IMR-90 (cell line): ENCODE measurements at regions not wholly inside any gene's neighbourhood (a gene's known extent, or its start where the extent isn't known, plus 50 kb on each side); places are given as distances from the start of the nearest gene placed in this dataset.

Experiments
- ATAC-seq: fragments of 200-7000 bp; cut with Tn5 transposase; 2 replicates; pipeline ENCODE4 v1.9.1; 2020; ENCODE audit warnings: low read depth, mild to moderate bottlenecking, moderate library complexity
- BruUV-seq: library from RNA; stranded (reverse); fragments of 400-500 nt; replicated peaks from 2 replicates; lab custom pipeline; 2021; lab: Mats Ljungman, UMichigan
- CTCF ChIA-PET: fragments of 300-600 bp; formaldehyde crosslinking; extraction: SDS; loops from one replicate; lab custom pipeline; 2021; ENCODE audit warnings: antibody characterized with exemption; lab: Yijun Ruan, JAX
- POLR2A ChIA-PET: fragments of 300-600 bp; sonication (Branson Sonifier 250); formaldehyde crosslinking; loops from one replicate; lab custom pipeline; 2022; ENCODE audit warnings: antibody characterized with exemption; ENCODE audit not compliant: unreplicated experiment; lab: Charles Lee
- DNase-seq: peaks from one replicate; pipeline ENCODE4 v3.0.0; 2013
- H2AFZ ChIP-seq: replicated peaks from 2 replicates; pipeline ENCODE3; 2013; ENCODE audit warnings: low read length, mild to moderate bottlenecking; ENCODE audit not compliant: poor library complexity
- H2AK5ac ChIP-seq: 2 replicates; pipeline ENCODE4 v1.6.1; 2013; ENCODE audit warnings: low read depth, low read length, inconsistent platforms
- H2AK9ac ChIP-seq: replicated peaks from 2 replicates; pipeline ENCODE3; 2013; ENCODE audit warnings: mild to moderate bottlenecking, low read depth, low read length, moderate library complexity; ENCODE audit not compliant: poor library complexity
- H2BK120ac ChIP-seq: 2 replicates; pipeline ENCODE4 v1.6.1; 2013; ENCODE audit warnings: low read depth, low read length, inconsistent platforms
- H2BK15ac ChIP-seq: 3 replicates; pipeline ENCODE4 v1.6.1; 2013; ENCODE audit warnings: low read depth, low read length, inconsistent platforms
- H2BK20ac ChIP-seq: 2 replicates; pipeline ENCODE4 v1.6.1; 2013; ENCODE audit warnings: low read depth, mild to moderate bottlenecking, inconsistent platforms, low read length, moderate library complexity
- H2BK5ac ChIP-seq: 2 replicates; pipeline ENCODE4 v1.6.1; 2013; ENCODE audit warnings: mild to moderate bottlenecking, low read depth, low read length, inconsistent platforms; ENCODE audit not compliant: poor library complexity, severe bottlenecking
- H3K14ac ChIP-seq: replicated peaks from 2 replicates; pipeline ENCODE4 v1.6.1; 2013; ENCODE audit warnings: low read depth, low read length, inconsistent platforms
- H3K18ac ChIP-seq: 2 replicates; pipeline ENCODE4 v1.6.1; 2013; ENCODE audit warnings: low read depth, low read length, control low read depth
- H3K23ac ChIP-seq: 2 replicates; pipeline ENCODE4 v1.6.1; 2013; ENCODE audit warnings: low read depth, low read length, inconsistent platforms
- H3K27ac ChIP-seq: 2 replicates; pipeline ENCODE4 v1.5.1; 2013; ENCODE audit warnings: mild to moderate bottlenecking, control low read depth, low read length; ENCODE audit not compliant: insufficient read depth
- H3K27me3 ChIP-seq: 2 replicates; pipeline ENCODE4 v1.6.1; 2013; ENCODE audit warnings: low read length; ENCODE audit not compliant: control insufficient read depth, insufficient read depth
- H3K36me3 ChIP-seq: 2 replicates; pipeline ENCODE4 v1.6.1; 2013; ENCODE audit warnings: low read length, mixed read lengths; ENCODE audit not compliant: control insufficient read depth, insufficient read depth
- H3K4ac ChIP-seq: 2 replicates; pipeline ENCODE4 v1.6.1; 2013; ENCODE audit warnings: low read depth, low read length, inconsistent platforms
- H3K4me1 ChIP-seq: 2 replicates; pipeline ENCODE4 v1.6.1; 2013; ENCODE audit warnings: low read length, mixed read lengths; ENCODE audit not compliant: control insufficient read depth, insufficient read depth
- H3K4me2 ChIP-seq: 2 replicates; pipeline ENCODE4 v1.6.1; 2013; ENCODE audit warnings: low read depth, mild to moderate bottlenecking, control low read depth, low read length, moderate library complexity
- H3K4me3 ChIP-seq: 2 replicates; pipeline ENCODE4 v1.5.1; 2013; ENCODE audit warnings: low read depth, mild to moderate bottlenecking, control low read depth, low read length, moderate library complexity; ENCODE audit not compliant: insufficient read depth
- H3K56ac ChIP-seq: 2 replicates; pipeline ENCODE4 v1.6.1; 2013; ENCODE audit warnings: low read length, inconsistent platforms; ENCODE audit not compliant: insufficient read depth; ENCODE audit errors: extremely low read depth
- H3K79me1 ChIP-seq, 2 experiments: 2 replicates each; pipeline ENCODE4 v1.6.1; 2013; ENCODE audit warnings: low read length in 2 of 2, inconsistent platforms in 1 of 2, low read depth in 1 of 2
- H3K9ac ChIP-seq: 2 replicates; pipeline ENCODE4 v1.6.1; 2013; ENCODE audit warnings: low read depth, low read length, control low read depth
- H3K9me1 ChIP-seq: 2 replicates; pipeline ENCODE4 v1.6.1; 2013; ENCODE audit warnings: low read length, inconsistent platforms; ENCODE audit not compliant: insufficient read depth
- H3K9me3 ChIP-seq: 2 replicates; pipeline ENCODE4 v1.6.1; 2013; ENCODE audit warnings: low read length; ENCODE audit not compliant: control insufficient read depth, insufficient read depth
- H4K20me1 ChIP-seq: 2 replicates; pipeline ENCODE4 v1.6.1; 2013; ENCODE audit warnings: low read length, inconsistent platforms; ENCODE audit not compliant: insufficient read depth
- H4K5ac ChIP-seq: 2 replicates; pipeline ENCODE4 v1.6.1; 2013; ENCODE audit warnings: mild to moderate bottlenecking, low read depth, low read length, control low read depth
- H4K8ac ChIP-seq, 2 experiments: 2 replicates each; pipeline ENCODE4 v1.6.1; 2013; ENCODE audit warnings: low read depth in 2 of 2, low read length in 2 of 2, control low read depth in 1 of 2, inconsistent platforms in 1 of 2
- H4K91ac ChIP-seq: 2 replicates; pipeline ENCODE4 v1.6.1; 2013; ENCODE audit warnings: low read depth, low read length, inconsistent platforms; ENCODE audit not compliant: insufficient read depth
- BHLHE40 ChIP-seq: fragments of 150-350 bp; IDR thresholded peaks from 2 replicates; pipeline ENCODE4 v1.6.1; 2016; ENCODE audit warnings: mild to moderate bottlenecking, low read depth, low read length
- CEBPB ChIP-seq: IDR thresholded peaks from 2 replicates; pipeline ENCODE4 v1.6.1; 2012; ENCODE audit warnings: low read depth, low read length, improper control_type of control experiment
- CHD1 ChIP-seq: IDR thresholded peaks from 2 replicates; pipeline ENCODE4 v1.6.1; 2012; ENCODE audit warnings: low read depth, low read length, improper control_type of control experiment
- CTCF ChIP-seq: conservative IDR thresholded peaks from 2 replicates; pipeline ENCODE4 v1.5.1; 2012; ENCODE audit warnings: mild to moderate bottlenecking, low read depth, low read length, improper control_type of control experiment
- ELK1 ChIP-seq: fragments of 150-350 bp; IDR thresholded peaks from 2 replicates; pipeline ENCODE4 v1.6.1; 2016; ENCODE audit warnings: low read depth, mild to moderate bottlenecking, low read length, moderate library complexity, borderline replicate concordance
- FOS ChIP-seq: fragments of 150-350 bp; IDR thresholded peaks from 2 replicates; pipeline ENCODE4 v1.6.1; 2016; ENCODE audit warnings: low read depth, low read length
- MAFK ChIP-seq: IDR thresholded peaks from 2 replicates; pipeline ENCODE4 v1.6.1; 2012; ENCODE audit warnings: low read depth, low read length, improper control_type of control experiment
- MAZ ChIP-seq: IDR thresholded peaks from 2 replicates; pipeline ENCODE4 v1.6.1; 2012; ENCODE audit warnings: low read depth, mild to moderate bottlenecking, low read length, improper control_type of control experiment, moderate library complexity, borderline replicate concordance
- MXI1 ChIP-seq: IDR thresholded peaks from 2 replicates; pipeline ENCODE4 v1.6.1; 2012; ENCODE audit warnings: low read depth, mild to moderate bottlenecking, low read length, moderate library complexity, borderline replicate concordance
- NFE2L2 ChIP-seq: fragments of 150-350 bp; IDR thresholded peaks from 2 replicates; pipeline ENCODE4 v1.6.1; 2016; ENCODE audit warnings: low read depth, mild to moderate bottlenecking, low read length
- RAD21 ChIP-seq: IDR thresholded peaks from 2 replicates; pipeline ENCODE4 v1.6.1; 2012; ENCODE audit warnings: low read length, improper control_type of control experiment
- RCOR1 ChIP-seq: IDR thresholded peaks from 2 replicates; pipeline ENCODE4 v1.6.1; 2012; ENCODE audit warnings: mild to moderate bottlenecking, low read length, improper control_type of control experiment; ENCODE audit not compliant: insufficient replicate concordance
- RFX5 ChIP-seq: IDR thresholded peaks from 2 replicates; pipeline ENCODE4 v1.8.0; 2012; ENCODE audit warnings: low read depth, mild to moderate bottlenecking, low read length, moderate library complexity
- SMC3 ChIP-seq: fragments of 150-350 bp; IDR thresholded peaks from 2 replicates; pipeline ENCODE4 v1.6.1; 2016; ENCODE audit warnings: low read depth, mild to moderate bottlenecking, antibody characterized with exemption, low read length, moderate library complexity
- USF2 ChIP-seq: fragments of 150-350 bp; IDR thresholded peaks from 2 replicates; pipeline ENCODE4 v1.6.1; 2017; ENCODE audit warnings: mild to moderate bottlenecking, antibody characterized with exemption, low read length, low read depth
- WGBS, 2 experiments: methylation state at CpG; one replicate each; pipeline versions ENCODE4 v1.1.5 to v1.1.7; 2013; ENCODE audit warnings: missing lambda C conversion rate in 2 of 2; ENCODE audit not compliant: insufficient read length in 1 of 2; ENCODE audit errors: extremely low coverage in 2 of 2; 5-methylcytosine and 5-hydroxymethylcytosine counted together
- dilution Hi-C: fragments of 300-500 bp; cut with HindIII; formaldehyde crosslinking; loops from one replicate; pipeline ENCODE4 v1.14.3; 2018; ENCODE audit warnings: low sequenced_read_pairs; ENCODE audit not compliant: unreplicated experiment
- in situ Hi-C: fragments of 300-500 bp; cut with MboI; formaldehyde crosslinking; loops from 3 replicates; pipeline ENCODE4 v1.14.3; 2019; ENCODE audit warnings: low sequenced_read_pairs, inconsistent platforms, mixed read lengths
- intact Hi-C: fragments of 100-400 bp; cut with micrococcal nuclease; formaldehyde crosslinking; loops from 2 replicates; pipeline ENCODE4 v1.10.0; 2022

GRCh38 chr4:147160908-147161513 is 215.3 kb upstream of the TTC29 start:
- Histone ChIP-seq H3K36me3 (no peaks in the 10 kb centered on the region), H2BK5ac (no peak overlapping the region), H3K9me3 (no peaks in the 10 kb centered on the region), H3K4me3 (no peak overlapping the region), H3K4me2 (no peak overlapping the region), H3K4ac (peak overlapping the region; percentile 37; the same call in 1 of the 2 replicates), H3K27me3 (no peaks in the 10 kb centered on the region), H3K18ac (no peak overlapping the region), H2AFZ (no peak overlapping the region), H3K27ac (no peak overlapping the region), H3K4me1 (0 out of 2 replicates have a peak, but pooled peaks cover 2% of the 10 kb centered on the region), H2AK9ac (no peak overlapping the region), H3K79me1 (no peaks in the 10 kb centered on the region), H2BK15ac (no peak overlapping the region), H3K14ac (0 out of 2 replicates have a peak overlapping the region, but pooled peaks have one; percentile 63), H4K91ac (no peak overlapping the region), H2AK5ac (no peak overlapping the region), H4K8ac (no peak overlapping the region), H2BK20ac (no peak overlapping the region), H3K56ac (no peak overlapping the region), H4K20me1 (no peaks in the 10 kb centered on the region), H3K9me1 (no peaks in the 10 kb centered on the region), H2BK120ac (peak overlapping the region; percentile 82; the same call in 1 of the 2 replicates), H3K23ac (no peak overlapping the region), H4K5ac (no peak overlapping the region), H3K9ac (no peak overlapping the region)
- no TSS peak for BruUV-seq
- no CpG with 5 or more reads among the region's 3 CpGs for WGBS, 2 experiments
- POLR2A ChIA-PET, result interaction anchor here (0.5 to 0.9 kb wide), 2 partner anchors 322 to 528 kb away, joined by 4 read pairs; no protein-coding TSS in a partner anchor
- intact Hi-C loops, result loop anchor here (1.0 to 5.0 kb wide), 5 partner anchors 49 to 429 kb away; partner anchors contain the start of gene EDNRA
- ATAC-seq (peak; percentile 84), DNase-seq (peak; percentile 71)
- in situ Hi-C loops, result no loop called here
- dilution Hi-C loops, result no loop called here
- CTCF ChIA-PET, result interaction anchor here (0.5 to 2.1 kb wide), 21 partner anchors 9 to 694 kb away, joined by 3 to 12 read pairs (median 3); no protein-coding TSS in a partner anchor
- TF ChIP-seq ELK1 (no peak), RCOR1 (no peak), MAFK (no peak), SMC3 (peak; percentile 91), CEBPB (no peak), NFE2L2 (no peak), CTCF (peak; percentile 78), MAZ (no peak), USF2 (no peak), RAD21 (peak; percentile 84), FOS (no peak), RFX5 (no peak), BHLHE40 (no peak), MXI1 (no peak), CHD1 (no peak)
